H7 (cell line): ENCODE measurements at regions not wholly inside any gene's neighbourhood (a gene's known extent, or its start where the extent isn't known, plus 50 kb on each side); places are given as distances from the start of the nearest gene placed in this dataset.

ENCODE experiments used
- DNase-seq: peaks from one replicate; pipeline ENCODE4 v3.0.0; 2012
- H3K27me3 ChIP-seq: 2 replicates; pipeline ENCODE4 v1.6.0; 2011; ENCODE audit warnings: mild to moderate bottlenecking, low read length; ENCODE audit not compliant: control insufficient read depth, insufficient read depth
- H3K36me3 ChIP-seq: replicated peaks from 2 replicates; pipeline ENCODE4 v1.5.1; 2011; ENCODE audit warnings: low read length; ENCODE audit not compliant: control insufficient read depth, insufficient read depth
- H3K4me3 ChIP-seq: 2 replicates; pipeline ENCODE4 v1.5.1; 2011; ENCODE audit warnings: low read depth, mild to moderate bottlenecking, control low read depth, low read length, moderate library complexity; ENCODE audit not compliant: insufficient read depth

- no peak for DNase-seq
- H3K27me3 ChIP-seq = no peaks in the 10 kb centered on the region
- no peak overlapping the region for H3K4me3 ChIP-seq
- no peaks in the 10 kb centered on the region for H3K36me3 ChIP-seq
These were observed 259.9 kb downstream of the OPA1 start for GRCh38 chr3:193852901-193853300.

- Histone ChIP-seq H3K36me3 (no peaks in the 10 kb centered on the region), H3K27me3 (no peaks in the 10 kb centered on the region), H3K4me3 (no peak overlapping the region)
- DNase-seq = no peak
These were observed 260.7 kb downstream of the OPA1 start for GRCh38 chr3:193853511-193854219.

- no peak for DNase-seq
- Histone ChIP-seq H3K36me3 (no peaks in the 10 kb centered on the region), H3K27me3 (no peaks in the 10 kb centered on the region), H3K4me3 (no peak overlapping the region)
These were observed 265.0 kb downstream of the OPA1 start for GRCh38 chr3:193857996-193858395.

- H3K4me3 ChIP-seq = no peak overlapping the region
- DNase-seq = no peak
- no peaks in the 10 kb centered on the region for H3K27me3 ChIP-seq
- no peaks in the 10 kb centered on the region for H3K36me3 ChIP-seq
These were observed 266.2 kb downstream of the OPA1 start for GRCh38 chr3:193859195-193859594.

- DNase-seq = no peak
- Histone ChIP-seq H3K4me3 (no peak overlapping the region), H3K36me3 (no peaks in the 10 kb centered on the region), H3K27me3 (no peaks in the 10 kb centered on the region)
These were observed 268.0 kb downstream of the OPA1 start for GRCh38 chr3:193861012-193861411.

GRCh38 chr3:193862843-193863242 lies 269.8 kb downstream of the OPA1 start:
- no peak overlapping the region for H3K4me3 ChIP-seq
- DNase-seq = no peak

GRCh38 chr3:193863657-193864357 lies 270.8 kb downstream of the OPA1 start:
- no peaks in the 10 kb centered on the region for H3K36me3 ChIP-seq
- DNase-seq = no peak
- H3K27me3 ChIP-seq = peaks cover 3% of the 10 kb centered on the region
- no peak overlapping the region for H3K4me3 ChIP-seq

More at GRCh38 chr3:193862843-193863242, 269.8 kb downstream of the OPA1 start:
- Histone ChIP-seq H3K27me3 (no peaks in the 10 kb centered on the region), H3K36me3 (no peaks in the 10 kb centered on the region)

- Histone ChIP-seq H3K4me3 (no peak overlapping the region), H3K36me3 (no peaks in the 10 kb centered on the region), H3K27me3 (peaks cover 17% of the 10 kb centered on the region)
- no peak for DNase-seq
These were observed 270.6 kb upstream of the HES1 start for GRCh38 chr3:193865339-193865738.

- Histone ChIP-seq H3K27me3 (peaks cover 18% of the 10 kb centered on the region), H3K4me3 (no peak overlapping the region), H3K36me3 (no peaks in the 10 kb centered on the region)
- no peak for DNase-seq
These were observed 270.0 kb upstream of the HES1 start for GRCh38 chr3:193865896-193866480.

GRCh38 chr3:193868590-193868989 lies 267.4 kb upstream of the HES1 start:
- no peak for DNase-seq
- H3K27me3 ChIP-seq = peaks cover 18% of the 10 kb centered on the region
- H3K4me3 ChIP-seq = no peak overlapping the region
- no peaks in the 10 kb centered on the region for H3K36me3 ChIP-seq

GRCh38 chr3:193869221-193870201 lies 266.4 kb upstream of the HES1 start:
- Histone ChIP-seq H3K4me3 (no peak overlapping the region; the same call in 1 of the 2 replicates), H3K36me3 (no peaks in the 10 kb centered on the region), H3K27me3 (peaks cover 18% of the 10 kb centered on the region)
- DNase-seq = peak; percentile 82

- no peak overlapping the region for H3K4me3 ChIP-seq
- no peak for DNase-seq
- H3K36me3 ChIP-seq = no peaks in the 10 kb centered on the region
- H3K27me3 ChIP-seq = peaks cover 18% of the 10 kb centered on the region
These were observed 265.4 kb upstream of the HES1 start for GRCh38 chr3:193870376-193871219.

- no peak overlapping the region for H3K4me3 ChIP-seq
- no peak for DNase-seq
- peaks cover 18% of the 10 kb centered on the region for H3K27me3 ChIP-seq
- no peaks in the 10 kb centered on the region for H3K36me3 ChIP-seq
These were observed 264.8 kb upstream of the HES1 start for GRCh38 chr3:193871220-193871485.
